Muscle of back (tissue), 3 donors: ENCODE measurements at regions not wholly inside any gene's neighbourhood (a gene's known extent, or its start where the extent isn't known, plus 50 kb on each side); places are given as distances from the start of the nearest gene placed in this dataset.
"Not testable (repeated sequence)": the region's sequence is repeated elsewhere in the genome, so short reads cannot be mapped to it uniquely, and the experiment has no call there.

Experiments used
- DNase-seq, 3 donors: peaks; one replicate each; pipeline versions ENCODE4 v3.0.0 to v3.0.0-alpha.2; 2013

GRCh38 chrX:53883196-53883595, 161.1 kb downstream of the PHF8 start:
- DNase-seq: no peak

- no peak for DNase-seq
These were observed 161.9 kb downstream of the PHF8 start for GRCh38 chrX:53882331-53882730.

DNA sequence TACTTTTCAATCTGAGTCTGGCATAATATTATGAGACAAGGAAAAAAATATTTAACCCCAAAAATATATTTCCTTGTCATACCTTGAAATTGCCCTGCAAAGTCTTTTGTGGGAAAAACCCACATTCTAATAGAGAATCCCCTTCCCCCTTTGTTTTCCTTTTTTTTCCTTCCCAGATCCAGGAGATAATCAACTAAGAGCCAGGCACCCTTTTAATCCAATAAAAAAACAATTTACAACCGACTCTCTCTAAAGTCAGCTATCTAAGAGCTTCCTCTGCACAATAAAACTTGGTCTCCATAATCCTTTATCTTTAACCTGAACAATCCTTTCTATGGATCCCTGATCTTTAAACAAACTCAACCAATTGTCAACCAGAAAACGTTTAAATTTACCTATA, 163.5 kb downstream of the PHF8 start:
- DNase-seq: not testable (repeated sequence)

- no peak for DNase-seq
These were observed 173.4 kb upstream of the HUWE1 start for GRCh38 chrX:53859890-53860289.

- peak in 2 of 3 donors; percentile 2 to 15 for DNase-seq
These were observed 145.4 kb upstream of the HUWE1 start for GRCh38 chrX:53831662-53832635.

DNA sequence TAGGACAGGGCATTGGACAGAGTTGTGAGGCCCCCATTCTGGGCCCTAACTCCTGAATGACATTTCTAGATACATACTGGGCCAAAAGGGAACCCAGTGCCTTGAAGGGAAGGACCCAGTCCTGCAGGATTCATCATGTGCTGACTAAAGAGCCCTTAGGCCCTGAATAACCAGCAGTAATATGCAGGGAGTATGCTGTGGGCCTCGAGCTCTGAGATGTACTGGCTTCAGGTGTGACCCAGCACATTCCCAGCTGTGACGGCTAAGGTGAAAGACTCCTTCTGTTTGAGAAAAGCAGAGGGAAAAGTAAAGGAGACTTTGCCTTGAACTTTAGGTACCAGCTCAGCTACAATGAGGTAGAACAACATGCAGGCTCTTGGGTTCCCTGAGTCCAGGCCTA, 138.2 kb upstream of the HUWE1 start:
- no peak for DNase-seq

DNA sequence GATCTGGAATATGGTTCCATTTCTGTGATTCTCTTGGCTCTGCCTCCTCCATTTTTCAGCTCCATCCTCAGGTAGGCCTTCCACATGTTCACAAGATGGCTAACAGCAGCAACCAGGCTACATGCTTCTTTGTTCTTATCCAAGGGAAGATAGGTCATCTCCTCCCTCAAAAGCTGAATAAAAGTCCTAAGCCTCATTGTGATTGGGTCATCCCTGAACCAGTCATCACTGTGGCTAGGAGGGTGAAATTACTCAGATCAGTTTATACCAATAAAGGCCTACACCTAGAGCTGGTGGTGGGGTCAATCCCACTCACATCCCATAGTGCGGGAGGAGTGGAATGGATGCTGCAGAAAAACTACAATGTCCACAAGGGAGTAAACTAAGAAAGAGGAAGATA, 131.6 kb upstream of the HUWE1 start:
- DNase-seq: not testable (repeated sequence)

DNA sequence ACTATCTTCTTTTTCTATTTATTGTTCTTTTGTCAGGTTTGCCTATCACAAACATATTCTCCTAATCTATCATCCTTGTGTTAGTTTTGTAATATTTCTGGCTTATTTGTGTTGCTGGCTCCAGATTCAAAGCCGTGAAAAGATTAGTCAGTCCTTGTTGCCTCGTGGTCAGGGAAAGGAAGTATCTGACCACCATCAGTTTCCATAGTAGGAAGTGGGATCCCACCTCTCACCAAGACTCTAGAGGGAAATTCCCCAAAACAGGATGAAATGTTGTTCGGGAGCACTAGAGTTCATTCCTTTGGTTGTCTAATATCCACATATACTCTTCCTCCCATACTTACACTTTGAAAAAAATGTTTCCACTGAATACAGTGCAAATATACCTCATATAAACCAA, 131.0 kb upstream of the HUWE1 start:
- DNase-seq: no peak

GRCh38 chrX:53813670-53814440, 127.3 kb upstream of the HUWE1 start:
- no peak for DNase-seq

- no peak for DNase-seq
These were observed 111.8 kb upstream of the HUWE1 start for GRCh38 chrX:53798281-53798680.

GRCh38 chrX:53795576-53795975, 109.1 kb upstream of the HUWE1 start:
- DNase-seq: peak; percentile 0 to 44 (median 42)

DNA sequence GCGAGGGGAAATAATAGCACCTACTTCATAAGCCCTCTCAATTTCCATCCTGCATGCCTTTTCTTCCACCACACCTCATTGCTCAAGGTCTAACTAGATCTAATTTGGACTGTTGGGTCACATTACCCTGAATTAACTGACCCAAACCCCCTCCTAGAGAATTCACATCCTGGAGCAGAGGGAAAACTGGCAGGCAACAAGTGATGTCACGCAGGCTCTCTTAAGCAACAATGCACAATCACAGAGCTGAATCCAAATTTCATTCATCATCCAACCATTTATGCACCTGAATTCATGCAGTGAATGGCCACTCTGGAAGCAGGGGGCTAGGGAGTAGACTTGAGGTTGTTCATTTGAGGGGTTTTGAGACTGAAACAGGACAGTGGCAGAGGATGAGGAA, 107.7 kb upstream of the HUWE1 start:
- DNase-seq: no peak

- no peak for DNase-seq
These were observed 82.3 kb upstream of the HUWE1 start for GRCh38 chrX:53768865-53769264.

- DNase-seq: no peak
These were observed 81.9 kb upstream of the HUWE1 start for GRCh38 chrX:53768451-53768850.

DNA sequence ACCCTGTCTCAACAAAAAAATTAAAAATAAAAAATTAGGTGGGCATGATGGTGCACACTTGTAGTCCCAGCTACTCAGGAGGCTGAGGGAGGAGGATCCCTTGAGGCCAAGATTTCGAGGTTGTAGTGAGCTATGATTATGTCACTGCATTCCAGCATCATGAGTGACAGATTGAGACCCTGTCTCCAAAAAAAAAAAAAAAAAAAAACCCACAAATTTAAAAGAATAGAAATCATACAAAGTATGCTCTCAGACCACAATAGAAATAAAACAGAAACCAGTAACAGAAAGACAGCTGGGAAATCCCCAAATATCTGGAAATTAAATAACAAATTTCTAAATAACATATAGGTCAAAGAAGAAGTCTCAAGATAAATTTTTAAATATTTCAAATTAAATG, 81.0 kb upstream of the HUWE1 start:
- no peak for DNase-seq

DNA sequence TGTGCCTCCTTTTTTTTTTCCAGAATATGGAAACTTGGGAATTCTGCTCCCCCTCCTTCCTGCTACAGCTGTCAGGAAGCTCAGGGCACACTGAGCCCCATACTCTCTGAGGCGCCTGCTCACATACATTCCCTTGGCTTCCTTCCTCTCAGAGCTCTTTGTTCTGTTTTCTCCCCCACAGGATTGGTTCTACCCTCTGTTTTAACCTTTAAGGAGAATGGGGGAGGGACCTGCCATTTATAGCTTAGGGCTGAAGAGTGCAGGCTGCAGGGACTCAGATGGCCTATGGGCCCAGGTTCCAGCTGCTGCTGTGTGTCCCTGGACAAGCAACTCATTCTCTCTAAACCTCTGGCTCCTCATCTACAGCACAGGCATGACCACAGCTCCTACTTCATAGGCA, 70.7 kb upstream of the HUWE1 start:
- DNase-seq: peak in 2 of 3 donors; percentile 0 to 6

DNA sequence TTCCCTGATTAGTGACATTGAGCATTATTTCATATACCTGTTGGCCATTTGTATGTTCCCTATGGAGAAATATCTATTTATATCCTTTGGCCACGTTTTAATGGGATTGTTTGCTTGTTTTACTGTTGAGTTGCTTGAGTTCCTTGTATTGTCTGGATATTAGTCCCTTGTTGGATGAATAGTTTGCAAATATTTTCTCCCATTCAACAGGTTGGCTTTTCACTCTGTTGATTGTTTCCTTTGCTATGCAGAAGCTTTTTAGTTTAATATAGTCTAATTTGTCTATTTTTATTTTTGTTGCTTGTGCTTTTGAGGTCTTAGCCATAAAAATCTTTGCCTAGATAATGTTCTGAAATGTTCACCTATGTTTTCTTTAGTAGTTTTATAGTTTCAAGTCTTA, 60.2 kb upstream of the HUWE1 start:
- no peak for DNase-seq

DNA sequence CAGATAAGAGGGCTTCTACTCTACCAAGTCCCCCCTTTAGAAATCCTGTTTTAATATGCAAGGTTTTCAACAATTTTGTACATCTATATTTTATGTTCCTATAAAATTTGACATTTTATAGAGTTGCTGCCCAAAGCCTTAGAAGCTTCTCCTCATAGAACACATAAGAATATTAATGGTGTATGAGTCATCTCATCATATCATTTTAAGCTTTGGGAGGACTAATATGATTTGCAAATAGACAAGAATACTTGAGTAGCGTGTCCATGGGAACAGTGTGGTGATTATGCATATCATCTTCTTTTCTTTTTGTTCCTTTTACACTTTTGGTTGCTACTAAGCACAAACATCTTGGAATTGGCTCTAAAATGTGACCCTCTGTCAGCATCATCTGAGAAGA, 56.7 kb upstream of the HUWE1 start:
- no peak for DNase-seq

DNA sequence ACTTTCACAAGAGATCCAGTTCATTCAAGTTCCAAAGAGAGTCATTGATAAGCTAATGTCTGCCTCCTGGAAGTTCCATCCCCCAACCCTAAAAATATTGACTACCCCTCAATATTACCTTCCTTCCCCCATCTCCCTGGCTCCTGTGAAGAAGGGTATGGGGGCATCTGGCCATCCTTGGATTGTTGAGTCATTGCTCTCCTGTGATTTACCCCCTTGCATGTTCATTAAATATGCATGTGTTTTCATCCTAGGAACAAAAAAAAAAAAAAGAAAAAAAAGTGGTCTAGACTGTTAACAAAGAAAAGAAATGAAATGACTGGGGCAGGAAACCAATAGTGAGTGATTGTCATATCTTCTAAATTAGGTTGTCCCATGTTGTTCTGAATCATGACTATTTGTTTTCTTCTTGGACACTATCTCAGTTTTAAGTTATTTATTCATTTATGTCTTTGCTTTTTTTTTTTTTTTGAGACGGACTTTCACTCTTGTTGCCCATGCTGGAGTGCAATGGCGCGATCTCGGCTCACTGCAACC, 51.9 kb upstream of the HUWE1 start:
- DNase-seq: no peak
